ENCODE measurements at regions not wholly inside any gene's neighbourhood (a gene's known extent, or its start where the extent isn't known, plus 50 kb on each side); places are given as distances from the start of the nearest gene placed in this dataset.

GRCh38 chr16:74232806-74233465, 63.7 kb upstream of the PSMD7 start:
- no TSS peak for BruUV-seq (replicated peaks)
- Histone ChIP-seq H3K27ac (ENCODE audit: low read length) (no peak overlapping the region), H4K20me1 (ENCODE audit: low read length) (no peaks in the 10 kb centered on the region), H3K4me2 (ENCODE audit: low read length) (no peak overlapping the region), H3K36me3 (ENCODE audit: low read depth, low read length) (no peaks in the 10 kb centered on the region), H3K9ac (ENCODE audit: low read length) (no peak overlapping the region), H3K9me3 (ENCODE audit: low read length) (no peaks in the 10 kb centered on the region), H3K79me2 (ENCODE audit: low read length) (no peaks in the 10 kb centered on the region), H3K9me2 (replicated peaks; ENCODE audit: low read length) (no peaks in the 10 kb centered on the region), H3K27me3 (ENCODE audit: low read length) (peaks cover 35% of the 10 kb centered on the region), H3K4me3 (ENCODE audit: low read length) (no peak overlapping the region), H2AFZ (ENCODE audit: low read length) (no peak overlapping the region), H3K4me1 (ENCODE audit: insufficient read depth, low read length) (no peaks in the 10 kb centered on the region), H3F3A (ENCODE audit: low read length, unreplicated experiment) (no peaks in the 10 kb centered on the region)
- ATAC-seq (no peak), DNase-seq (no peak)
- TF ChIP-seq CTCF (conservative IDR thresholded peaks at IDR 0.05; ENCODE audit: low read depth, low read length) (0 out of 2 replicates have a peak, but pooled peaks have one; percentile 13), EZH2 (IDR thresholded peaks at IDR 0.05; ENCODE audit: low read length, unreplicated experiment) (no peak), EZH2phosphoT487 (IDR thresholded peaks at IDR 0.05; ENCODE audit: borderline replicate concordance, low read length) (no peak)
- POLR2A ChIA-PET (ENCODE audit: unreplicated experiment): no interaction called here
- CTCF ChIA-PET: no interaction called here
- intact Hi-C loops (cut with micrococcal nuclease): no loop called here

- Histone ChIP-seq H3K9me2 (replicated peaks; ENCODE audit: low read length) (no peaks in the 10 kb centered on the region), H3F3A (ENCODE audit: low read length, unreplicated experiment) (no peaks in the 10 kb centered on the region), H3K9me3 (ENCODE audit: low read length) (no peaks in the 10 kb centered on the region), H3K4me3 (ENCODE audit: low read length) (no peak overlapping the region), H3K4me2 (ENCODE audit: low read length) (no peak overlapping the region), H3K27ac (ENCODE audit: low read length) (no peak overlapping the region), H3K4me1 (ENCODE audit: insufficient read depth, low read length) (no peaks in the 10 kb centered on the region), H4K20me1 (ENCODE audit: low read length) (no peaks in the 10 kb centered on the region), H3K79me2 (ENCODE audit: low read length) (no peaks in the 10 kb centered on the region), H3K36me3 (ENCODE audit: low read depth, low read length) (no peaks in the 10 kb centered on the region), H3K9ac (ENCODE audit: low read length) (no peak overlapping the region), H2AFZ (ENCODE audit: low read length) (no peak overlapping the region), H3K27me3 (ENCODE audit: low read length) (peaks cover 31% of the 10 kb centered on the region)
- ChIA-PET POLR2A (ENCODE audit: unreplicated experiment) (no interaction called here), CTCF (no interaction called here)
- intact Hi-C loops (cut with micrococcal nuclease): no loop called here
- DNase-seq (no peak), ATAC-seq (no peak)
- no TSS peak for BruUV-seq (replicated peaks)
- TF ChIP-seq CTCF (conservative IDR thresholded peaks at IDR 0.05; ENCODE audit: low read depth, low read length) (no peak), EZH2 (IDR thresholded peaks at IDR 0.05; ENCODE audit: low read length, unreplicated experiment) (no peak), EZH2phosphoT487 (IDR thresholded peaks at IDR 0.05; ENCODE audit: borderline replicate concordance, low read length) (no peak)
Observed at GRCh38 chr16:74230126-74230525, 66.5 kb upstream of the PSMD7 start.

- DNase-seq: peak; percentile 25
- BruUV-seq (replicated peaks): no TSS peak
- H3K4me2 ChIP-seq (ENCODE audit: low read length): no peak overlapping the region
Observed at GRCh38 chr16:74226338-74226954, 70.2 kb upstream of the PSMD7 start.

More at GRCh38 chr16:74226338-74226954, 70.2 kb upstream of the PSMD7 start:
- Histone ChIP-seq H4K20me1 (ENCODE audit: low read length) (no peaks in the 10 kb centered on the region), H2AFZ (ENCODE audit: low read length) (no peak overlapping the region), H3K4me1 (ENCODE audit: insufficient read depth, low read length) (no peaks in the 10 kb centered on the region), H3K36me3 (ENCODE audit: low read depth, low read length) (no peaks in the 10 kb centered on the region), H3K27me3 (ENCODE audit: low read length) (peaks cover 33% of the 10 kb centered on the region), H3K27ac (ENCODE audit: low read length) (no peak overlapping the region), H3K9me3 (ENCODE audit: low read length) (no peaks in the 10 kb centered on the region), H3K79me2 (ENCODE audit: low read length) (no peaks in the 10 kb centered on the region), H3K9me2 (replicated peaks; ENCODE audit: low read length) (no peaks in the 10 kb centered on the region), H3K4me3 (ENCODE audit: low read length) (no peak overlapping the region), H3K9ac (ENCODE audit: low read length) (no peak overlapping the region), H3F3A (ENCODE audit: low read length, unreplicated experiment) (no peaks in the 10 kb centered on the region)
- TF ChIP-seq EZH2phosphoT487 (IDR thresholded peaks at IDR 0.05; ENCODE audit: borderline replicate concordance, low read length) (no peak), CTCF (conservative IDR thresholded peaks at IDR 0.05; ENCODE audit: low read depth, low read length) (peak; percentile 53)
- POLR2A ChIA-PET (ENCODE audit: unreplicated experiment): interaction anchor here (0.6 kb wide), 1 partner anchor 17 kb away, joined by 3 read pairs; no protein-coding TSS in a partner anchor
- intact Hi-C loops (cut with micrococcal nuclease): no loop called here
- no peak for ATAC-seq
- CTCF ChIA-PET: interaction anchor here (0.6 to 1.3 kb wide), 4 partner anchors 162 to 1440 kb away, joined by 3 to 10 read pairs (median 4); no protein-coding TSS in a partner anchor

All from PC-3 (cell line).